ENCODE measurements at regions not wholly inside any gene's neighbourhood (a gene's known extent, or its start where the extent isn't known, plus 50 kb on each side); places are given as distances from the start of the nearest gene placed in this dataset.

DNA sequence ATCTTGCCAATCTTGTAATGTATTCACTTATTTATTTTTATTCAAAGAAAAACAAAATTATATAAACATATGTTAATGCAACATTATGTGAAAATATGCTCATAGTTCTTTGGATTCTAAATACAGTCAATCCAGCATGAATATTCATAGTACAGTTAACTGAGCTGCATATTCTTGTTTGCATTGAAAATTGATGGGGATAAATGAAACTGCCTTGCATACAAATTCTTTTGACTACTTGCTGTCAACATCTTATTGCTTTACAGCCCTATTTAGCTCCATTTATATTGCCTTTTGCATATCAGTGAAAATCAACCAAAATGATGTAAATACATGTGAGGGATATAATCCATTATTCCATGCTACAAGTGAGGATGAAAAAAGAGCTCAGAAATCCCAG lies 135.3 kb downstream of the CCER1 start:
- no peak overlapping the region for H3K27ac ChIP-seq (replicated peaks)
- TF ChIP-seq, protein P1, sequence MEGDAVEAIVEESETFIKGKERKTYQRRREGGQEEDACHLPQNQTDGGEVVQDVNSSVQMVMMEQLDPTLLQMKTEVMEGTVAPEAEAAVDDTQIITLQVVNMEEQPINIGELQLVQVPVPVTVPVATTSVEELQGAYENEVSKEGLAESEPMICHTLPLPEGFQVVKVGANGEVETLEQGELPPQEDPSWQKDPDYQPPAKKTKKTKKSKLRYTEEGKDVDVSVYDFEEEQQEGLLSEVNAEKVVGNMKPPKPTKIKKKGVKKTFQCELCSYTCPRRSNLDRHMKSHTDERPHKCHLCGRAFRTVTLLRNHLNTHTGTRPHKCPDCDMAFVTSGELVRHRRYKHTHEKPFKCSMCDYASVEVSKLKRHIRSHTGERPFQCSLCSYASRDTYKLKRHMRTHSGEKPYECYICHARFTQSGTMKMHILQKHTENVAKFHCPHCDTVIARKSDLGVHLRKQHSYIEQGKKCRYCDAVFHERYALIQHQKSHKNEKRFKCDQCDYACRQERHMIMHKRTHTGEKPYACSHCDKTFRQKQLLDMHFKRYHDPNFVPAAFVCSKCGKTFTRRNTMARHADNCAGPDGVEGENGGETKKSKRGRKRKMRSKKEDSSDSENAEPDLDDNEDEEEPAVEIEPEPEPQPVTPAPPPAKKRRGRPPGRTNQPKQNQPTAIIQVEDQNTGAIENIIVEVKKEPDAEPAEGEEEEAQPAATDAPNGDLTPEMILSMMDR (IDR thresholded peaks at IDR 0.05; ENCODE audit: borderline replicate concordance): no peak
- H3K36me3 ChIP-seq: no peaks in the 10 kb centered on the region
- H3K4me1 ChIP-seq: no peaks in the 10 kb centered on the region
- H3K4me3 ChIP-seq: no peak overlapping the region
- intact Hi-C loops (cut with micrococcal nuclease): no loop called here
- no peak for DNase-seq
- no peaks in the 10 kb centered on the region for H3K9me3 ChIP-seq (replicated peaks)
- H3K27me3 ChIP-seq (ENCODE audit: low read depth): no peaks in the 10 kb centered on the region

DNA sequence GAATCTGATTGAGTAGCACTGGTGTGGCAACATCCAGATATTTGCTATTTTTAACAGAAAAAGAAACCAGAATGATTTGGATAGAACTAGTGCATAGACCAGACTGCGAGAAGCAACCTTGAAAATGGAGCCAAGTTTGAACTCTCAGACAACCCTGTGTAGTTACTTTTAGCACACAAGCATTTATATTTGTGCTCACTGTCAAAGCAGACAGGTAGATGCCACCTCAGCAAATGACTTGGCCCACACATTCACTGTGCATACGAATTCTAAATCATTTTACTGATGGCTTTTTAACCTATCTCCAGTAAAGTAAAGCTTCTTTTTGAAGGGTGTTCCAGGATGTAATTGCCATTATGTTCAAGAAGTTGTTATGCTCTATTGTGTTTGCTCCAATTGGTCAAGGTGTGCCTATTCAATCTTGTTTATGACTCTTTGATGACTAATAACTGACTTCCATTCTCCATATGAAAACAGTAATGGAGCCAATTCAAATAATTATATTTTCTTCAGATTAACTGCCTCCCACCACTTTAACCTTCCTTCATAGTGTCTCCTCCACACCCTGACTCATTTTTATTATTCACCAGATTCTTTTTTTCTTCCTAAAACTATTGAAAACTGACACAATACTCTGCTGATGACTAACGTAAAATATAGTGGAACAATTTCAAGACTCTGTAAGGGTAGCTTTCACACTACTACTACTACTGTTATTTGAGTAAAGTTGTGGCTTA lies 138.5 kb downstream of the CCER1 start:
- no peak overlapping the region for H3K27ac ChIP-seq (replicated peaks)
- no peaks in the 10 kb centered on the region for H3K9me3 ChIP-seq (replicated peaks)
- no peak for DNase-seq
- no peaks in the 10 kb centered on the region for H3K27me3 ChIP-seq (ENCODE audit: low read depth)
- no peaks in the 10 kb centered on the region for H3K36me3 ChIP-seq
- H3K4me1 ChIP-seq: no peaks in the 10 kb centered on the region
- TF ChIP-seq, protein P1 (IDR thresholded peaks at IDR 0.05; ENCODE audit: borderline replicate concordance): no peak
- no peak overlapping the region for H3K4me3 ChIP-seq
- intact Hi-C loops (cut with micrococcal nuclease): no loop called here

DNA sequence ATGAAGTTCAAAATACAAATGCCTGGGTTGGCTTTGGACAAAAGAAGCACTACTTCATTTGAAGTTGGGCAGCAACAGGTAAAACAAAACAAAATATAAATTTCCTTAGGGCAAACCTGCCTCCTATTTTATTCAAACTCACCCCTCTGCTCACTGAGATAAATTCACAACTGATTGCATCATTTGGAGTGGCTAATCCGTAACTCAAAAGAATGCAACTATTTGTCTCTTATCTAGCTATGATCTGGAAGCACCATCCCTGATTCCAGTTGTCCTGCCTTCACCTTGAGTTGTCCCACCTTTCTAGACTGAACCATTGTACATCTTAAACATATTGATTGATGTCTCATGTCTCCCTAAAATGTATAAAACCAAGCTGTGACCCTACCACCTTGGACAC lies 145.0 kb downstream of the CCER1 start:
- intact Hi-C loops (cut with micrococcal nuclease): no loop called here
- TF ChIP-seq, protein P1 (IDR thresholded peaks at IDR 0.05; ENCODE audit: borderline replicate concordance): no peak
- H3K9me3 ChIP-seq (replicated peaks): no peaks in the 10 kb centered on the region

DNA sequence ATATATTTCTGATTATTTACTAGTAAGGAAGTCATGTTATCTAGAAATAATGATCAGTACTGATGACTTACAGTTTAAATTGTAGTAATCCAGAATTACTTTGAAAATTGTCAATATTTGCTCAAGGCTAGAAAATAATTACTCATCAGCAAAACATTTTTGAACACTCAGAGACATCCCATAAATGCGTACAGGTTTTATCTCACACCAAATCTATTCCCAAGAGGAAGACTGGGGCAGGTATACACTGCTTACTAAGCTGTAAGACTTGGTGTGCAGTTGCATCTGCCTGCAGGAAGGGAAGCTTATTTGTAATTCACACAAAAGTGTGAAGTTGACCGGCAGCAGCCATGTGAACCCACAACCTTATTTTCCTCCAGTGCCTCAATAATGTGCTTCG lies 146.4 kb downstream of the CCER1 start:
- Histone ChIP-seq H3K27ac (replicated peaks) (no peak overlapping the region), H3K4me1 (no peaks in the 10 kb centered on the region), H3K36me3 (no peaks in the 10 kb centered on the region), H3K27me3 (ENCODE audit: low read depth) (no peaks in the 10 kb centered on the region), H3K9me3 (replicated peaks) (peaks cover 7% of the 10 kb centered on the region), H3K4me3 (no peak overlapping the region)
- intact Hi-C loops (cut with micrococcal nuclease): no loop called here
- no peak for DNase-seq
- TF ChIP-seq, protein P1 (IDR thresholded peaks at IDR 0.05; ENCODE audit: borderline replicate concordance): no peak

More for the DNA sequence above, 145.0 kb downstream of the CCER1 start:
- H3K4me3 ChIP-seq: no peak overlapping the region
- no peaks in the 10 kb centered on the region for H3K36me3 ChIP-seq
- H3K4me1 ChIP-seq: no peaks in the 10 kb centered on the region
- DNase-seq: no peak
- no peak overlapping the region for H3K27ac ChIP-seq (replicated peaks)
- H3K27me3 ChIP-seq (ENCODE audit: low read depth): no peaks in the 10 kb centered on the region

DNA sequence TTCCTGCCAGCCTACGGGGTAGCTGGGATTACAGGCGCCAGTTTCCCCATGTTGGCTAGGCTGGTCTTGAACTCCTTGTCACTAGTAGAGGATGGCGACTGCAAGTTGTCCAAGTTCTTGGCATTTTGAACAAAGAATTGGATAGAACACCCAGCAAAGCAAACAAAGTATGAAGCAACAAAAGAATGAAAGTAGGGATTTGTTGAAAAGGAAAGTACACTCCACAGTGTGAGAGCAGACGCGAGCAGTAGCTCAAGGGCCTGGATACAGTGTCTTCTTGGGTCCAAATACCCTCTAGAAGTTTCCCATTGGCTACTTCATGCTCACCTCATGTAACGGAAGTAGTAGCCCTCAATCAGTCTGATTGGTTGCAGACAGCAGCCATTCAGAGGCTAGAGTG lies 152.2 kb downstream of the CCER1 start:
- Histone ChIP-seq H3K36me3 (no peaks in the 10 kb centered on the region), H3K27me3 (ENCODE audit: low read depth) (no peaks in the 10 kb centered on the region), H3K9me3 (replicated peaks) (peaks cover 8% of the 10 kb centered on the region), H3K4me3 (no peak overlapping the region), H3K27ac (replicated peaks) (no peak overlapping the region), H3K4me1 (no peaks in the 10 kb centered on the region)
- intact Hi-C loops (cut with micrococcal nuclease): no loop called here
- TF ChIP-seq, protein P1 (IDR thresholded peaks at IDR 0.05; ENCODE audit: borderline replicate concordance): no peak
- no peak for DNase-seq

Measured in left ventricle myocardium inferior (tissue), 1 donor.